OCI-LY1 (cell line): ENCODE measurements at regions not wholly inside any gene's neighbourhood (a gene's known extent, or its start where the extent isn't known, plus 50 kb on each side); places are given as distances from the start of the nearest gene placed in this dataset.

Experiments used
- CTCF ChIP-seq: fragments of 200-600 bp; sonication (generic), shearing (Covaris generic); IDR thresholded peaks from 2 replicates; pipeline ENCODE4 v1.5.1; 2017; ENCODE audit warnings: mild to moderate bottlenecking, antibody characterized with exemption, low read length, moderate library complexity, mixed read lengths
- EZH2 ChIP-seq: fragments of 200-600 bp; sonication (generic), shearing (Covaris generic); IDR thresholded peaks from 2 replicates; pipeline ENCODE4 v1.8.0; 2017; ENCODE audit warnings: borderline replicate concordance, mixed run types, mild to moderate bottlenecking, antibody characterized with exemption, low read length, moderate library complexity, mixed read lengths

DNA sequence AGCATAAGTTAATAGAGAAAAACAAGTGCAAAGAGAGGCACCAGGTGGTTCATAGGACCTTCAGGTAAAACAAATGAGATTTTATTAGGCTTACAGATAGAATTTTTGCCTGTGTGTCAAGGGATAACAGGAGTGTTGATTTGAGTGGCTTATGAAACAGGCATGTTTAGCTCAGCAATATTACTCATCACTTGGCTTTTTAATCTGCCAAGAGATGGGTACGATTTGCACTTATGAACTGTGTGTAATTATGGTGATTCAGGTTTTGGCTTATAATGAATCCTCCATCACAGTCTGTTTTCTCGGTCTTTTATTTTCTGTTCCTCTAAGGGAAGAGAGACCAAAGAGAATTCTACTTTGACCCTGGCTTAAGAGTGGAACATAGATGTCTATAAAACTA lies 199.3 kb downstream of the DMRTA1 start:
- no peak for TF ChIP-seq CTCF
- no peak for TF ChIP-seq EZH2
